ENCODE measurements at regions not wholly inside any gene's neighbourhood (a gene's known extent, or its start where the extent isn't known, plus 50 kb on each side); places are given as distances from the start of the nearest gene placed in this dataset.

GRCh38 chr10:105759669-105760068, 1118.6 kb downstream of the SORCS3 start:
- no peak for TF ChIP-seq TP53 (CRISPR knock-in tag; IDR thresholded peaks at IDR 0.05)
- no peak for TF ChIP-seq ARID4B (CRISPR knock-in tag; IDR thresholded peaks at IDR 0.05; ENCODE audit: borderline replicate concordance)
- no peak for TF ChIP-seq CBFB (CRISPR knock-in tag; IDR thresholded peaks at IDR 0.05; ENCODE audit: low read depth)
- peaks cover 1% of the 10 kb centered on the region; the same call in 1 of the 2 replicates for H3K9me3 Mint-ChIP-seq
- no peak overlapping the region for H3K4me3 Mint-ChIP-seq
- H3K27me3 Mint-ChIP-seq (ENCODE audit: low read depth), result no peaks in the 10 kb centered on the region
- H3K27ac Mint-ChIP-seq, result no peak overlapping the region
- ChIA-PET CTCF (no interaction called here), POLR2A (no interaction called here)
- no peaks in the 10 kb centered on the region for H3K36me3 Mint-ChIP-seq
- ATAC-seq (peak; percentile 50), DNase-seq (ENCODE audit: low spot score) (no peak)
- peaks cover 6% of the 10 kb centered on the region; the same call in 1 of the 2 replicates for H3K4me1 Mint-ChIP-seq

DNA sequence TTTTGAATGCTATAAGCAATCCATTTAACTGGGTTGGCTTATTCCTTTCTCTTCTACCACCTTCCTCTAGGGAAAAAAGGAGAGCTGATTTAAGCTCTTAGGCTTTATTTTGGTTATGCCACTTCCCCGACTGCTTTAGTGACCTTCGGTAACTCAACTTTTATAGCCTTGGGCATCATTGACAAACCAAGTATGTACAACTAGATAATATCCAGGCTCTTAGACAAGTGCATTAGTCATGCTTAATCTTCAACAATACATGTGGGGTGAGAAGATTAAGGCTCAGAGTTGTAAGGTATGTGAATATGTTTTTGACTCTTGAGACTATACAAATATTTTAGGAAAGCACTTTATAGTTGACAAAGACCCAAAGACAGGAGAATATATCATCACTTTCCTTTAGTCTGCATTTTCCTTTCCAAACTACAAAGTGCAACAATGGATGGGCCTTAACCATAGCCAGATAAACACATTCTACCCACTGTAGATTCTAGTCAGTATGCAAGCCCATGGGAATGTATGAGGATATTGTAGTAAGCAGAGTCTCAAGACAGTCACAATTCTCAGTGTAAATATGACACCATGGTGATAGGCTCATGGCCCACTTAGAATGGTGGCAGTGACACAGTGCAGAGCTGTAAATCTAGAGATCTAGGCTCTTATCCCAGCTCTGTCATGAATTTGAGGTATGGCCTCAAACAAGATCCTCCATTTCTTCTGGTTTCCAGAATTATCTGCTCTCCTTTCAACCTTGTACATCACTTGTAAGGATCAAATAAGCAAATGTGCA, 1117.3 kb downstream of the SORCS3 start:
- Mint-ChIP-seq H3K9me3 (no peaks in the 10 kb centered on the region), H3K27ac (no peak overlapping the region), H3K4me1 (peaks cover 6% of the 10 kb centered on the region; the same call in 1 of the 2 replicates), H3K4me3 (no peak overlapping the region), H3K27me3 (ENCODE audit: low read depth) (no peaks in the 10 kb centered on the region), H3K36me3 (no peaks in the 10 kb centered on the region)
- DNase-seq (ENCODE audit: low spot score), result no peak
- ChIA-PET CTCF (no interaction called here), POLR2A (no interaction called here)
- ATAC-seq, result no peak
- TF ChIP-seq NR3C1 (CRISPR knock-in tag; conservative IDR thresholded peaks at IDR 0.05; ENCODE audit: low read depth) (no peak), KAT7 (CRISPR knock-in tag; IDR thresholded peaks at IDR 0.05; ENCODE audit: borderline replicate concordance) (no peak), USF1 (CRISPR knock-in tag; IDR thresholded peaks at IDR 0.05) (no peak), OVOL2 (CRISPR knock-in tag; IDR thresholded peaks at IDR 0.05; ENCODE audit: borderline replicate concordance) (no peak), CREM (CRISPR knock-in tag; IDR thresholded peaks at IDR 0.05) (no peak), ZNF219 (CRISPR knock-in tag; IDR thresholded peaks at IDR 0.05; ENCODE audit: borderline replicate concordance) (no peak), NR2C2 (CRISPR knock-in tag; IDR thresholded peaks at IDR 0.05) (no peak), IRF2 (CRISPR knock-in tag; IDR thresholded peaks at IDR 0.05; ENCODE audit: borderline replicate concordance, low read depth) (no peak), AR (CRISPR knock-in tag; IDR thresholded peaks at IDR 0.05) (no peak), GABPB1 (CRISPR knock-in tag; IDR thresholded peaks at IDR 0.05) (no peak), TP53 (CRISPR knock-in tag; IDR thresholded peaks at IDR 0.05) (no peak), ESRRA (CRISPR knock-in tag; IDR thresholded peaks at IDR 0.05; ENCODE audit: borderline replicate concordance) (no peak), USF2 (CRISPR knock-in tag; IDR thresholded peaks at IDR 0.05) (no peak), NR1H2 (CRISPR knock-in tag; IDR thresholded peaks at IDR 0.05) (no peak), ZNF396 (CRISPR knock-in tag; IDR thresholded peaks at IDR 0.05; ENCODE audit: borderline replicate concordance) (no peak)
- TF ChIP-seq, protein P1, sequence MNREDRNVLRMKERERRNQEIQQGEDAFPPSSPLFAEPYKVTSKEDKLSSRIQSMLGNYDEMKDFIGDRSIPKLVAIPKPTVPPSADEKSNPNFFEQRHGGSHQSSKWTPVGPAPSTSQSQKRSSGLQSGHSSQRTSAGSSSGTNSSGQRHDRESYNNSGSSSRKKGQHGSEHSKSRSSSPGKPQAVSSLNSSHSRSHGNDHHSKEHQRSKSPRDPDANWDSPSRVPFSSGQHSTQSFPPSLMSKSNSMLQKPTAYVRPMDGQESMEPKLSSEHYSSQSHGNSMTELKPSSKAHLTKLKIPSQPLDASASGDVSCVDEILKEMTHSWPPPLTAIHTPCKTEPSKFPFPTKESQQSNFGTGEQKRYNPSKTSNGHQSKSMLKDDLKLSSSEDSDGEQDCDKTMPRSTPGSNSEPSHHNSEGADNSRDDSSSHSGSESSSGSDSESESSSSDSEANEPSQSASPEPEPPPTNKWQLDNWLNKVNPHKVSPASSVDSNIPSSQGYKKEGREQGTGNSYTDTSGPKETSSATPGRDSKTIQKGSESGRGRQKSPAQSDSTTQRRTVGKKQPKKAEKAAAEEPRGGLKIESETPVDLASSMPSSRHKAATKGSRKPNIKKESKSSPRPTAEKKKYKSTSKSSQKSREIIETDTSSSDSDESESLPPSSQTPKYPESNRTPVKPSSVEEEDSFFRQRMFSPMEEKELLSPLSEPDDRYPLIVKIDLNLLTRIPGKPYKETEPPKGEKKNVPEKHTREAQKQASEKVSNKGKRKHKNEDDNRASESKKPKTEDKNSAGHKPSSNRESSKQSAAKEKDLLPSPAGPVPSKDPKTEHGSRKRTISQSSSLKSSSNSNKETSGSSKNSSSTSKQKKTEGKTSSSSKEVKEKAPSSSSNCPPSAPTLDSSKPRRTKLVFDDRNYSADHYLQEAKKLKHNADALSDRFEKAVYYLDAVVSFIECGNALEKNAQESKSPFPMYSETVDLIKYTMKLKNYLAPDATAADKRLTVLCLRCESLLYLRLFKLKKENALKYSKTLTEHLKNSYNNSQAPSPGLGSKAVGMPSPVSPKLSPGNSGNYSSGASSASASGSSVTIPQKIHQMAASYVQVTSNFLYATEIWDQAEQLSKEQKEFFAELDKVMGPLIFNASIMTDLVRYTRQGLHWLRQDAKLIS (CRISPR knock-in tag; IDR thresholded peaks at IDR 0.05; ENCODE audit: borderline replicate concordance), result no peak
- TF ChIP-seq, protein P2, sequence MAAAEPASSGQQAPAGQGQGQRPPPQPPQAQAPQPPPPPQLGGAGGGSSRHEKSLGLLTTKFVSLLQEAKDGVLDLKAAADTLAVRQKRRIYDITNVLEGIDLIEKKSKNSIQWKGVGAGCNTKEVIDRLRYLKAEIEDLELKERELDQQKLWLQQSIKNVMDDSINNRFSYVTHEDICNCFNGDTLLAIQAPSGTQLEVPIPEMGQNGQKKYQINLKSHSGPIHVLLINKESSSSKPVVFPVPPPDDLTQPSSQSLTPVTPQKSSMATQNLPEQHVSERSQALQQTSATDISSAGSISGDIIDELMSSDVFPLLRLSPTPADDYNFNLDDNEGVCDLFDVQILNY (CRISPR knock-in tag; IDR thresholded peaks at IDR 0.05), result no peak
